GM18519 (cell line): ENCODE measurements at regions not wholly inside any gene's neighbourhood (a gene's known extent, or its start where the extent isn't known, plus 50 kb on each side); places are given as distances from the start of the nearest gene placed in this dataset.
A peak's percentile ranks its signal among the peaks of the same experiment; 100 is the strongest.

Experiments used
- ATAC-seq: cut with Tn5 transposase; IDR thresholded peaks from one replicate; pipeline ENCODE4 v1.9.1; 2021; ENCODE audit warnings: mild to moderate bottlenecking, moderate library complexity; ENCODE audit not compliant: unreplicated experiment, low FRiP score

- no peak for ATAC-seq
Measured at GRCh38 chr6:223763-224162, 68.5 kb upstream of the DUSP22 start.

GRCh38 chr6:224350-224749, 67.9 kb upstream of the DUSP22 start:
- no peak for ATAC-seq

- ATAC-seq = no peak
Measured at GRCh38 chr6:225121-225721, 67.1 kb upstream of the DUSP22 start.

GRCh38 chr6:225907-226306, 66.4 kb upstream of the DUSP22 start:
- ATAC-seq = no peak

- no peak for ATAC-seq
Measured at GRCh38 chr6:226516-227073, 65.7 kb upstream of the DUSP22 start.

- ATAC-seq = no peak
Measured at GRCh38 chr6:227074-227782, 65.1 kb upstream of the DUSP22 start.

- no peak for ATAC-seq
Measured at GRCh38 chr6:227812-228338, 64.4 kb upstream of the DUSP22 start.

- peak; percentile 30 for ATAC-seq
Measured at GRCh38 chr6:228881-229651, 63.2 kb upstream of the DUSP22 start.

GRCh38 chr6:231779-232178, 60.5 kb upstream of the DUSP22 start:
- no peak for ATAC-seq

GRCh38 chr6:232982-233640, 59.2 kb upstream of the DUSP22 start:
- no peak for ATAC-seq

- no peak for ATAC-seq
Measured at GRCh38 chr6:234706-235372, 57.4 kb upstream of the DUSP22 start.

GRCh38 chr6:235763-236360, 56.4 kb upstream of the DUSP22 start:
- no peak for ATAC-seq

- no peak for ATAC-seq
Measured at GRCh38 chr6:236519-236918, 55.8 kb upstream of the DUSP22 start.

GRCh38 chr6:240151-240550, 52.1 kb upstream of the DUSP22 start:
- no peak for ATAC-seq

GRCh38 chr6:241336-241865, 50.9 kb upstream of the DUSP22 start:
- no peak for ATAC-seq
